ENCODE measurements at regions not wholly inside any gene's neighbourhood (a gene's known extent, or its start where the extent isn't known, plus 50 kb on each side); places are given as distances from the start of the nearest gene placed in this dataset.

DNA sequence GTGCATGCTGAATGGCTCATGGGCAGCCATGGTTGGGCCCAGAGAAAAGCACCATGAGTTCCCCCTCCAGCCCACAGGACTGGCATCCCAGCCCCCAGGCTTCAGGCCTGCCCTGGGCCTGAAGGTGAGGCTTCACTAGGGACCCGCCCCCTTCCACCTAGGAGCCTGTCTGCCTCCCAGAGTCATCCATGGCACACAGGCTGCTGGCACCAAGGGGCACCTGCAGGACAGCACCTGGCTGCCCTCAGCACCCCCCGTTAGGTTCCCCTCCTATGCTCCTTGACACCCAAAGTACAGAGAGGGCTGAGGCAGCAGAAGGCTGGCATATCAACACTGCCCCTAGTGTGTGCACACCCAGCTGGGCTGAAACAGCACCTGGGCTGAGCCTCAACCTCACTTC is 566.7 kb upstream of the PCDH7 start:
- POLR2A ChIA-PET (ENCODE audit: partially characterized antibody) = no interaction called here
- no peaks in the 10 kb centered on the region for H3K27me3 ChIP-seq (replicated peaks in 1 of 4; ENCODE audit: control insufficient read depth in 3 of 4, extremely low read depth in 1 of 4, insufficient read depth in 3 of 4, low read length in 3 of 4)
- peak overlapping the region; percentile 96; the same call in 1 of the 2 replicates for H2BK12ac ChIP-seq (ENCODE audit: low read depth, low read length)
- 94% methylated on average over 2 of the region's 2 CpGs; no CpG with 5 or more reads in 1 of the 2 experiments for WGBS, 2 experiments (ENCODE audit: extremely low coverage in 1 of 2, insufficient coverage in 1 of 2, insufficient read length in 1 of 2, insufficient replicate concordance in 2 of 2, low coverage in 1 of 2, low lambda C conversion rate in 2 of 2, missing lambda C conversion rate in 1 of 2)
- peaks cover 0 to 4% of the 10 kb centered on the region in 2 experiments; a peak in 1 of 4 replicates for H3K9me3 ChIP-seq (ENCODE audit: insufficient read depth in 2 of 2, low read depth in 1 of 2, low read length in 1 of 2)
- H4K20me1 ChIP-seq (replicated peaks in 1 of 2; ENCODE audit: control insufficient read depth in 1 of 2, insufficient read depth in 2 of 2, low read length in 2 of 2) = no peaks in the 10 kb centered on the region
- FAIRE-seq (no peak), DNase-seq (ENCODE audit: low read depth in 1 of 2, low spot score in 2 of 2) (no peak)
- H4K8ac ChIP-seq (ENCODE audit: extremely low read depth, insufficient read depth, low read length) = no peak overlapping the region; the same call in 1 of the 2 replicates
- peak overlapping the region; percentile 76; the same call in 1 of the 2 replicates for H2AFZ ChIP-seq (ENCODE audit: low read length)
- no peaks in the 10 kb centered on the region for H3K23me2 ChIP-seq (ENCODE audit: low read depth, low read length)
- H4K5ac ChIP-seq (ENCODE audit: insufficient read length, low read depth, low read length) = no peak overlapping the region
- no peak overlapping the region for H3K27ac ChIP-seq (ENCODE audit: low read depth, low read length)
- peaks cover 0 to 5% (median under 1%) of the 10 kb centered on the region in 4 experiments; a peak in 2 of 7 replicates for H3K4me1 ChIP-seq (replicated peaks in 1 of 4; ENCODE audit: control insufficient read depth in 3 of 4, insufficient read depth in 4 of 4, low read length in 3 of 4)
- H3K18ac ChIP-seq (ENCODE audit: extremely low read depth, low read length) = peak overlapping the region; percentile 3; the same call in 1 of the 2 replicates
- peak overlapping the region; percentile 99; the same call in 1 of the 2 replicates for H2BK20ac ChIP-seq (ENCODE audit: low read length)
- no peak overlapping the region for H3K23ac ChIP-seq (ENCODE audit: insufficient read length)
- no peak overlapping the region for H3K9ac ChIP-seq (replicated peaks in 1 of 4; ENCODE audit: extremely low read depth in 1 of 4, low read depth in 3 of 4, low read length in 3 of 4)
- H2BK15ac ChIP-seq (ENCODE audit: low read length) = no peak overlapping the region
- no peak overlapping the region for H3K14ac ChIP-seq (ENCODE audit: insufficient read length)
- H2AK5ac ChIP-seq (ENCODE audit: low read depth, low read length) = peak overlapping the region; percentile 83; the same call in 1 of the 2 replicates
- TF ChIP-seq TAF1 (IDR thresholded peaks at IDR 0.05; ENCODE audit: low read depth, low read length) = no peak
- no peak for TF ChIP-seq BCL11A (IDR thresholded peaks at IDR 0.05; ENCODE audit: low read depth in 2 of 2, low read length in 2 of 2)
- no peak for TF ChIP-seq FOSL1 (IDR thresholded peaks at IDR 0.05; ENCODE audit: insufficient read depth, low read depth, low read length)
- TF ChIP-seq TEAD4 (IDR thresholded peaks at IDR 0.05; ENCODE audit: low read depth, low read length) = no peak
- no peak for TF ChIP-seq KDM1A (IDR thresholded peaks at IDR 0.05; ENCODE audit: borderline replicate concordance, low read length)
- TF ChIP-seq CHD2 (IDR thresholded peaks at IDR 0.05; ENCODE audit: low read length) = no peak
- TF ChIP-seq, protein P1, sequence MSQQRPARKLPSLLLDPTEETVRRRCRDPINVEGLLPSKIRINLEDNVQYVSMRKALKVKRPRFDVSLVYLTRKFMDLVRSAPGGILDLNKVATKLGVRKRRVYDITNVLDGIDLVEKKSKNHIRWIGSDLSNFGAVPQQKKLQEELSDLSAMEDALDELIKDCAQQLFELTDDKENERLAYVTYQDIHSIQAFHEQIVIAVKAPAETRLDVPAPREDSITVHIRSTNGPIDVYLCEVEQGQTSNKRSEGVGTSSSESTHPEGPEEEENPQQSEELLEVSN (IDR thresholded peaks at IDR 0.05) = no peak
- no peak for TF ChIP-seq KDM5A (IDR thresholded peaks at IDR 0.05; ENCODE audit: low read length)
- TF ChIP-seq SP4 (IDR thresholded peaks at IDR 0.05; ENCODE audit: low read length) = no peak
- no peak for TF ChIP-seq NANOG (IDR thresholded peaks at IDR 0.05; ENCODE audit: insufficient read depth, low read depth, low read length, poor library complexity, severe bottlenecking)
- no peak for TF ChIP-seq SIX5 (IDR thresholded peaks at IDR 0.05; ENCODE audit: low read depth, low read length)
- no peak overlapping the region for H3K4me3 ChIP-seq (ENCODE audit: extremely low read depth in 1 of 4, insufficient read depth in 2 of 4, low read depth in 3 of 4, low read length in 4 of 4)
- no peak overlapping the region for H3K4me2 ChIP-seq (ENCODE audit: insufficient read depth in 1 of 2, low read depth in 2 of 2, low read length in 2 of 2)
- H4K91ac ChIP-seq (replicated peaks; ENCODE audit: insufficient read length, low read length) = peak overlapping the region; percentile 61
- no peak overlapping the region for H2BK120ac ChIP-seq (replicated peaks; ENCODE audit: low read depth, low read length)
- no peak overlapping the region for H3K4ac ChIP-seq (replicated peaks; ENCODE audit: insufficient read length, low read depth, low read length)
- CTCF ChIA-PET (ENCODE audit: partially characterized antibody) = no interaction called here
- no peaks in the 10 kb centered on the region for H3K79me2 ChIP-seq (ENCODE audit: control insufficient read depth in 1 of 2, insufficient read depth in 2 of 2, low read length in 2 of 2)
- H2BK5ac ChIP-seq (ENCODE audit: low read depth, low read length) = peak overlapping the region; percentile 91; the same call in 1 of the 2 replicates
- no peaks in the 10 kb centered on the region for H3K79me1 ChIP-seq (ENCODE audit: low read depth, low read length)
- no peak overlapping the region for H3K56ac ChIP-seq (replicated peaks; ENCODE audit: insufficient read length, low read depth, low read length)
- H3K36me3 ChIP-seq (ENCODE audit: control insufficient read depth in 2 of 4, insufficient read depth in 4 of 4, low read length in 3 of 4) = no peaks in the 10 kb centered on the region
